Endothelial cell of umbilical vein (primary cell): ENCODE measurements at regions not wholly inside any gene's neighbourhood (a gene's known extent, or its start where the extent isn't known, plus 50 kb on each side); places are given as distances from the start of the nearest gene placed in this dataset.

Experiments
- BruUV-seq: library from RNA; stranded (reverse); fragments of 400-500 nt; replicated peaks from 2 replicates; lab custom pipeline; 2021; lab: Mats Ljungman, UMichigan
- CTCF ChIA-PET: fragments of 300-600, 350-600 bp; sonication (Branson Sonifier 250); formaldehyde crosslinking; loops from one replicate; lab custom pipeline; 2021; ENCODE audit warnings: antibody characterized with exemption, inconsistent platforms; lab: Charles Lee
- POLR2A ChIA-PET: fragments of 300-600, 350-600 bp; sonication (Branson Sonifier 250); formaldehyde crosslinking; loops from one replicate; lab custom pipeline; 2021; ENCODE audit warnings: antibody characterized with exemption, inconsistent platforms; lab: Charles Lee
- DNase-seq: peaks from one replicate; pipeline ENCODE4 v3.0.0-alpha.2; 2011; ENCODE audit warnings: low read depth, low spot score
- FAIRE-seq: peaks from 2 replicates; lab custom pipeline; 2011; peaks lifted over from hg19 to GRCh38; lab: Jason Lieb, UNC
- H2AFZ ChIP-seq: 2 replicates; pipeline ENCODE4 v1.6.0; 2012; ENCODE audit warnings: low read depth, low read length, control low read depth, inconsistent platforms
- H3K27ac ChIP-seq: 2 replicates; pipeline ENCODE4 v1.5.1; 2011; ENCODE audit warnings: low read depth, mild to moderate bottlenecking, control low read depth, low read length, moderate library complexity; ENCODE audit not compliant: insufficient read depth
- H3K27me3 ChIP-seq, 2 experiments: 2 replicates each; pipeline versions ENCODE4 v1.6.0 to v1.6.1; 2011; ENCODE audit warnings: low read length in 2 of 2, mixed read lengths in 1 of 2; ENCODE audit not compliant: control insufficient read depth in 2 of 2, insufficient read depth in 2 of 2
- H3K36me3 ChIP-seq, 2 experiments: 2 replicates in 1 of 2; 3 replicates in 1 of 2; pipeline ENCODE4 v1.5.1; 2011; ENCODE audit warnings: low read length in 2 of 2, mild to moderate bottlenecking in 1 of 2, moderate library complexity in 1 of 2; ENCODE audit not compliant: control insufficient read depth in 2 of 2, insufficient read depth in 2 of 2; ENCODE audit errors: extremely low read depth in 1 of 2
- H3K4me1 ChIP-seq: 3 replicates; pipeline ENCODE4 v1.5.1; 2011; ENCODE audit warnings: mild to moderate bottlenecking, low read length; ENCODE audit not compliant: control insufficient read depth, insufficient read depth; ENCODE audit errors: extremely low read depth
- H3K4me2 ChIP-seq: 2 replicates; pipeline ENCODE4 v1.6.1; 2011; ENCODE audit warnings: low read length, control low read depth, mixed read lengths; ENCODE audit not compliant: insufficient read depth
- H3K4me3 ChIP-seq, 3 experiments: fragments of 200-600 bp in 1 of 3; sonication (generic), shearing (Covaris generic) in 1 of 3; replicated peaks in 1 of 3; 2 replicates each; pipeline ENCODE4 v1.5.1; 2011 to 2016; ENCODE audit warnings: control low read depth in 3 of 3, low read length in 3 of 3, mild to moderate bottlenecking in 2 of 3, inconsistent platforms in 1 of 3, low read depth in 1 of 3, moderate library complexity in 1 of 3; ENCODE audit not compliant: insufficient read depth in 1 of 3
- H3K79me2 ChIP-seq: 2 replicates; pipeline ENCODE4 v1.6.0; 2012; ENCODE audit warnings: low read length, inconsistent platforms; ENCODE audit not compliant: control insufficient read depth, insufficient read depth
- H3K9ac ChIP-seq: replicated peaks from 2 replicates; pipeline ENCODE3; 2011; ENCODE audit warnings: low read length, control low read depth; ENCODE audit not compliant: insufficient read depth; ENCODE audit errors: extremely low read depth
- H3K9me1 ChIP-seq: replicated peaks from 3 replicates; pipeline ENCODE4 v1.6.0; 2011; ENCODE audit warnings: mild to moderate bottlenecking, low read length; ENCODE audit not compliant: control insufficient read depth, insufficient read depth; ENCODE audit errors: extremely low read depth
- H3K9me3 ChIP-seq: replicated peaks from 2 replicates; pipeline ENCODE4 v1.5.1; 2012; ENCODE audit warnings: low read length, inconsistent platforms; ENCODE audit not compliant: control insufficient read depth, insufficient read depth
- H4K20me1 ChIP-seq: replicated peaks from 2 replicates; pipeline ENCODE3; 2011; ENCODE audit warnings: mild to moderate bottlenecking, low read length; ENCODE audit not compliant: control insufficient read depth, insufficient read depth; ENCODE audit errors: extremely low read depth
- CTCF ChIP-seq, 2 donors: IDR thresholded peaks; 1 replicate in 1 of 2; 2 replicates in 1 of 2; pipeline ENCODE4 v1.5.1; 2011; ENCODE audit warnings: low read length in 2 of 2, mild to moderate bottlenecking in 2 of 2, moderate library complexity in 2 of 2, control low read depth in 1 of 2, inconsistent platforms in 1 of 2, low read depth in 1 of 2; ENCODE audit not compliant: insufficient read depth in 1 of 2; ENCODE audit errors: extremely low read depth in 1 of 2
- FOS ChIP-seq: IDR thresholded peaks from 2 replicates; pipeline ENCODE4 v1.6.1; 2011; ENCODE audit warnings: mild to moderate bottlenecking, low read length, moderate library complexity, borderline replicate concordance; ENCODE audit not compliant: insufficient read depth
- MAX ChIP-seq: IDR thresholded peaks from 2 replicates; pipeline ENCODE4 v1.6.1; 2011; ENCODE audit not compliant: insufficient read depth, insufficient read length
- MYC ChIP-seq: IDR thresholded peaks from one replicate; pipeline ENCODE4 v1.6.1; 2011; ENCODE audit warnings: mild to moderate bottlenecking, low read depth, low read length
- POLR2A ChIP-seq: IDR thresholded peaks from 2 replicates; pipeline ENCODE4 v1.6.1; 2012; ENCODE audit warnings: low read depth, mild to moderate bottlenecking, control low read depth, low read length
- POLR2AphosphoS5 ChIP-seq: IDR thresholded peaks from 2 replicates; pipeline ENCODE4 v1.6.1; 2012; ENCODE audit warnings: low read depth, mild to moderate bottlenecking, control low read depth, low read length, moderate library complexity; ENCODE audit not compliant: insufficient read depth
- dilution Hi-C: fragments of 300-500 bp; cut with MboI; formaldehyde crosslinking; loops from one replicate; pipeline ENCODE4 v1.15.0; 2019; ENCODE audit warnings: low sequenced_read_pairs; ENCODE audit not compliant: extremely low pct_ligation_motif_present
- intact Hi-C: fragments of 100-400 bp; cut with micrococcal nuclease; formaldehyde crosslinking; loops from one replicate; pipeline ENCODE4 v1.10.0; 2022

GRCh38 chr3:148500881-148501280 lies 196.8 kb upstream of the AGTR1 start:
- ChIA-PET POLR2A (no interaction called here), CTCF (no interaction called here)
- H3K4me2 ChIP-seq = no peak overlapping the region
- no TSS peak for BruUV-seq
- H3K79me2 ChIP-seq = no peaks in the 10 kb centered on the region
- H4K20me1 ChIP-seq = no peaks in the 10 kb centered on the region
- FAIRE-seq = no peak
- TF ChIP-seq FOS = no peak
- TF ChIP-seq MAX = no peak
- TF ChIP-seq POLR2AphosphoS5 = no peak
- TF ChIP-seq POLR2A = no peak
- TF ChIP-seq MYC = no peak
- no peak for TF ChIP-seq CTCF (IDR thresholded peaks at IDR 0.05; ENCODE audit: extremely low read depth in 1 of 2, insufficient read depth in 1 of 2, low read depth in 1 of 2, low read length in 2 of 2)
- H3K27ac ChIP-seq = no peak overlapping the region
- intact Hi-C loops (no loop called here), dilution Hi-C loops (no loop called here)
- no peak for DNase-seq
- H3K9me3 ChIP-seq = no peaks in the 10 kb centered on the region
- no peak overlapping the region for H3K4me3 ChIP-seq
- no peaks in the 10 kb centered on the region for H3K36me3 ChIP-seq
- H3K27me3 ChIP-seq = no peaks in the 10 kb centered on the region
- H3K4me1 ChIP-seq = no peaks in the 10 kb centered on the region
- no peaks in the 10 kb centered on the region for H3K9me1 ChIP-seq
- no peak overlapping the region for H3K9ac ChIP-seq
- H2AFZ ChIP-seq = no peak overlapping the region

GRCh38 chr3:148510116-148510515 lies 187.6 kb upstream of the AGTR1 start:
- FAIRE-seq = no peak
- TF ChIP-seq FOS = no peak
- POLR2A ChIA-PET = no interaction called here

More at GRCh38 chr3:148510116-148510515, 187.6 kb upstream of the AGTR1 start:
- intact Hi-C loops = loop anchor here (10.0 kb wide), 2 partner anchors 435 to 1465 kb away; partner anchors contain the start of gene PFN2
- Histone ChIP-seq H3K9me3 (no peaks in the 10 kb centered on the region), H3K4me1 (peaks cover 14% of the 10 kb centered on the region), H4K20me1 (no peaks in the 10 kb centered on the region), H3K9me1 (no peaks in the 10 kb centered on the region), H3K27me3 (no peaks in the 10 kb centered on the region), H2AFZ (no peak overlapping the region), H3K36me3 (no peaks in the 10 kb centered on the region), H3K27ac (no peak overlapping the region), H3K4me2 (no peak overlapping the region), H3K4me3 (no peak overlapping the region), H3K9ac (no peak overlapping the region), H3K79me2 (no peaks in the 10 kb centered on the region)
- DNase-seq = no peak
- dilution Hi-C loops = no loop called here
- CTCF ChIA-PET = no interaction called here
- no TSS peak for BruUV-seq
